ENCODE measurements at regions not wholly inside any gene's neighbourhood (a gene's known extent, or its start where the extent isn't known, plus 50 kb on each side); places are given as distances from the start of the nearest gene placed in this dataset.

DNA sequence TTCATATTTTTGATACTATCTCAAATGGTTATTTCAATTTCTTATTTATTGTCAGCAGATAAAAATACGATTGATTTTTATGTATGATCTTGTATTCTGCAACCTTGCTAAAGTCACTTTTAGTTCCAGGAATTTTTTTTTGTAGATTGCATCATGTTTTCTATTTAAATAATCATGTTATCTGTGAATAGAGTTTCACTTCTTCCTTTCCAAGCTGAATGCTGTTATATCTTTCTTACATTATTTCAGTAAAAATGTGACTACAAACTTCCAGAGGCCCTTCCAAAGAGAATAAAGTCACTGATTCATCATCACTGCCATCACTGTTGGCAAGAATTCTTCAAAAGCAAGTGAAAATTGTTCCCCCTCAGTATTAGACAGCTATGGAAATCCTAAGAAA, 104.7 kb upstream of the RAP1B start:
- no peaks in the 10 kb centered on the region for H3K36me3 ChIP-seq
- H3K27ac ChIP-seq = no peak overlapping the region
- DNase-seq = no peak
- H3K4me1 ChIP-seq = no peaks in the 10 kb centered on the region
- H3K9me3 ChIP-seq = no peaks in the 10 kb centered on the region
- intact Hi-C loops (cut with DNase I; ENCODE audit: low total_unique reads) = no loop called here
- H3K27me3 ChIP-seq = no peaks in the 10 kb centered on the region
- TF ChIP-seq, protein P1, sequence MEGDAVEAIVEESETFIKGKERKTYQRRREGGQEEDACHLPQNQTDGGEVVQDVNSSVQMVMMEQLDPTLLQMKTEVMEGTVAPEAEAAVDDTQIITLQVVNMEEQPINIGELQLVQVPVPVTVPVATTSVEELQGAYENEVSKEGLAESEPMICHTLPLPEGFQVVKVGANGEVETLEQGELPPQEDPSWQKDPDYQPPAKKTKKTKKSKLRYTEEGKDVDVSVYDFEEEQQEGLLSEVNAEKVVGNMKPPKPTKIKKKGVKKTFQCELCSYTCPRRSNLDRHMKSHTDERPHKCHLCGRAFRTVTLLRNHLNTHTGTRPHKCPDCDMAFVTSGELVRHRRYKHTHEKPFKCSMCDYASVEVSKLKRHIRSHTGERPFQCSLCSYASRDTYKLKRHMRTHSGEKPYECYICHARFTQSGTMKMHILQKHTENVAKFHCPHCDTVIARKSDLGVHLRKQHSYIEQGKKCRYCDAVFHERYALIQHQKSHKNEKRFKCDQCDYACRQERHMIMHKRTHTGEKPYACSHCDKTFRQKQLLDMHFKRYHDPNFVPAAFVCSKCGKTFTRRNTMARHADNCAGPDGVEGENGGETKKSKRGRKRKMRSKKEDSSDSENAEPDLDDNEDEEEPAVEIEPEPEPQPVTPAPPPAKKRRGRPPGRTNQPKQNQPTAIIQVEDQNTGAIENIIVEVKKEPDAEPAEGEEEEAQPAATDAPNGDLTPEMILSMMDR (IDR thresholded peaks at IDR 0.05) = no peak
- TF ChIP-seq POLR2A (IDR thresholded peaks at IDR 0.05) = no peak
- no peak overlapping the region for H3K4me3 ChIP-seq

DNA sequence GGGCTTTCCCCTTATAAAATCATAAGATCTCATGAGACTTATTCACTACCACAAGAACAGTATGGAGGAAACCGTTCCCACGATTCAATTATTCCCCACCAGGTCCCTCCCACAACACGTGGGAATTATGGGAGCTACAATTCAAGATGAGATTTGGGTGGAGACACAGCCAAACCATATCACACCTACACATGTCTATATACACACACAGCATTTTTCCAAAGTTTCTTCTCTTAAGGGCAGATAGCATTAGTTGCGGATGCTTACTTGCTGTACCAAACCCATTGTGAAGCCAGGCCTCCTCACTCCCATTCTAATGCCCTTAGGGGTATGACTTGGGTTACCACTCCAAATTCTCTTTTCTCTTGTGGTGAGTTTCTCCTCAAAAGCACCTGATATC, 104.1 kb upstream of the RAP1B start:
- H3K4me1 ChIP-seq = no peaks in the 10 kb centered on the region
- H3K36me3 ChIP-seq = no peaks in the 10 kb centered on the region
- H3K4me3 ChIP-seq = no peak overlapping the region
- no peaks in the 10 kb centered on the region for H3K27me3 ChIP-seq
- TF ChIP-seq, protein P1 (IDR thresholded peaks at IDR 0.05) = no peak
- TF ChIP-seq POLR2A (IDR thresholded peaks at IDR 0.05) = no peak
- intact Hi-C loops (cut with DNase I; ENCODE audit: low total_unique reads) = no loop called here
- no peak overlapping the region for H3K27ac ChIP-seq
- H3K9me3 ChIP-seq = no peaks in the 10 kb centered on the region
- no peak for DNase-seq

DNA sequence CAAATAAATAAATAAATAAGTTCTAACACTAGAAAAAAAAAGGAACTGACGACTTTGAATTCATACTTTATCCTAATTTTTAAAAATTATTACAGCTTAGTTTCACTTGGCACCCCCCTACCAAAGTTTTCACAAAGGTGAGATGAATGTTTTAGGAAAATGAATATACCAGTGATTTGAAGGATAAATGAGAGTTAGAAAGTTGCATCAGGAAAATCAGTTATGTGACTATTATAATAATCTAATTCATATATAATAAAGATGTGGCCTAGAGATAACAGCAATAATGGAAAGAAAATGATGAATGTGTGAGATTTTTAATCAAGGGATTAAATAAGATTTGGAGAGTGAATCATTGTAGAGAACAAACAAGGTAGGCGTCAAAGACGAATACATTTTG, 103.0 kb upstream of the RAP1B start:
- Histone ChIP-seq H3K9me3 (no peaks in the 10 kb centered on the region), H3K4me1 (no peaks in the 10 kb centered on the region), H3K27ac (no peak overlapping the region), H3K27me3 (no peaks in the 10 kb centered on the region), H3K36me3 (no peaks in the 10 kb centered on the region), H3K4me3 (no peak overlapping the region)
- TF ChIP-seq, protein P1 (IDR thresholded peaks at IDR 0.05) = no peak
- no peak for TF ChIP-seq POLR2A (IDR thresholded peaks at IDR 0.05)
- intact Hi-C loops (cut with DNase I; ENCODE audit: low total_unique reads) = no loop called here
- no peak for DNase-seq

GRCh38 chr12:68508576-68508975, 102.1 kb upstream of the RAP1B start:
- H3K36me3 ChIP-seq = no peaks in the 10 kb centered on the region
- H3K27ac ChIP-seq = no peak overlapping the region
- intact Hi-C loops (cut with DNase I; ENCODE audit: low total_unique reads) = no loop called here
- no peaks in the 10 kb centered on the region for H3K4me1 ChIP-seq
- no peaks in the 10 kb centered on the region for H3K9me3 ChIP-seq
- H3K27me3 ChIP-seq = no peaks in the 10 kb centered on the region
- TF ChIP-seq POLR2A (IDR thresholded peaks at IDR 0.05) = no peak
- TF ChIP-seq, protein P1 (IDR thresholded peaks at IDR 0.05) = no peak
- no peak overlapping the region for H3K4me3 ChIP-seq
- DNase-seq = no peak

DNA sequence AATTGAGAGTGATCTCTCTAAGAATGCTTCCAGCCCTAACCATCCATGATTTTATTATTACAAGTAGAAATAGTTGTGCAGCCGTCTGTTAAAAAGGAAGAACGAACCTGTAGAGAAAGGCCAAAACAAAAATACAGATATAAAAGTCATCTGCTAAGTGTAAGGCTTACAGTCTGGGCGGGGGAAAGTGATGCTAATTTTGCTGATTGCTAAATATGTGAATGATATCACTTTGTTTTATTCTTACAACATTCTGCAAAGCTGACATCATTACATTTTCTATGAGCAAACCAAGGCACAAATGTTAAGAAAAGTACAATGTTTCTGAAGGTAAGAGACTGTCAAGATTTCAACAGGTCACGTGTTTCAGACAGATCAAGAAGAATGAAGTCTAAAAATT, 101.5 kb upstream of the RAP1B start:
- Histone ChIP-seq H3K4me3 (no peak overlapping the region), H3K4me1 (no peaks in the 10 kb centered on the region), H3K27ac (no peak overlapping the region), H3K36me3 (no peaks in the 10 kb centered on the region), H3K27me3 (no peaks in the 10 kb centered on the region), H3K9me3 (no peaks in the 10 kb centered on the region)
- intact Hi-C loops (cut with DNase I; ENCODE audit: low total_unique reads) = no loop called here
- TF ChIP-seq, protein P1 (IDR thresholded peaks at IDR 0.05) = no peak
- no peak for TF ChIP-seq POLR2A (IDR thresholded peaks at IDR 0.05)
- no peak for DNase-seq
